Stimulated activated CD4-positive, alpha-beta T cell treated with anti-CD3 and anti-CD28 coated beads, Interleukin-12 subunit alpha, Interleukin-12 subunit beta, amount 100 ng/mL, for 4 hours (primary cell): ENCODE measurements at regions not wholly inside any gene's neighbourhood (a gene's known extent, or its start where the extent isn't known, plus 50 kb on each side); places are given as distances from the start of the nearest gene placed in this dataset.

ENCODE experiments used
- DNase-seq: peaks from one replicate; pipeline ENCODE4 v3.0.0-alpha.2; 2020

DNA sequence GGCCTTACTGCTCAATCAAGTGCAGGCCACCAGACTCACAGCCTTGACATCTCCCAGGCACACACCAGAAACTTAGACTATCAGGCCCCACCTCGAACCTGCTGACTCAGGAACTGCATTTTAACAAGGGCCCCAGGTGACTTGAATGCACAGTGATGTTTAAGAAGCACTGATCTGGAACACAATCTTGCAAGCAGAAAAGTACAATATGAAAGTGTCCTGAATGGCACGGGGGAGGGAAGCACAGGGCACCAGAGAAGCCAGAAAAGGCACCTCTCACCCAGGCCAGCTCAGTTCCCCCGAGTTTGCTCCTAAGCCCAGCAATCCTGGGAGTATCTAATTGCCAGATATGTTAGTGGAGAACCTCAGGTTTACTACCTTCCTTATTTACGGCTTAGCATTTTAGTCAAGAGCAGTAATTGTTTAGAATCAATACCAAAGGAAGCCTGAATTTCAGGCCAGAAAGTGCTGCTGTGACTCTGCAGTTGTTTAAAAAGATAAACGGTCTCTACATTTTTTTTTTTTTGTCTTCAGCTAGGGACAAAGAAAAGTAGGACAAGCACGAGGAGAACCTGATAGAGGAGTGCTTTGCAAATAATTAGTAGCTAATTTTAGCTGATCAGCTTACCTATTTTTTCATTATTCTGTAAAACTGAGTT, 50.9 kb upstream of the CDC42BPA start:
- no peak for DNase-seq
